ENCODE measurements at regions not wholly inside any gene's neighbourhood (a gene's known extent, or its start where the extent isn't known, plus 50 kb on each side); places are given as distances from the start of the nearest gene placed in this dataset.

GRCh38 chr13:22549126-22549525 is 631.7 kb upstream of the SGCG start:
- no peaks in the 10 kb centered on the region for H3K36me3 ChIP-seq (ENCODE audit: control insufficient read depth, insufficient read depth, low read length)
- no peaks in the 10 kb centered on the region for H3K27me3 ChIP-seq (ENCODE audit: control insufficient read depth, insufficient read depth, low read length)
- no peak for TF ChIP-seq CTCF (IDR thresholded peaks at IDR 0.05; ENCODE audit: insufficient read depth, low read depth, low read length)
- CTCF ChIA-PET: no interaction called here
- no peak for DNase-seq (ENCODE audit: low read depth)
- no peak overlapping the region for H3K4me3 ChIP-seq (ENCODE audit: low read depth, low read length)
- POLR2A ChIA-PET: no interaction called here

- no peaks in the 10 kb centered on the region for H3K36me3 ChIP-seq (ENCODE audit: control insufficient read depth, insufficient read depth, low read length)
- no peak overlapping the region for H3K4me3 ChIP-seq (ENCODE audit: low read depth, low read length)
- TF ChIP-seq CTCF (IDR thresholded peaks at IDR 0.05; ENCODE audit: insufficient read depth, low read depth, low read length): no peak
- no peak for DNase-seq (ENCODE audit: low read depth)
- no peaks in the 10 kb centered on the region for H3K27me3 ChIP-seq (ENCODE audit: control insufficient read depth, insufficient read depth, low read length)
- POLR2A ChIA-PET: no interaction called here
- CTCF ChIA-PET: no interaction called here
Observed at GRCh38 chr13:22561581-22561980, 619.2 kb upstream of the SGCG start.

GRCh38 chr13:22562116-22562515 is 618.7 kb upstream of the SGCG start:
- Histone ChIP-seq H3K36me3 (ENCODE audit: control insufficient read depth, insufficient read depth, low read length) (no peaks in the 10 kb centered on the region), H3K4me3 (ENCODE audit: low read depth, low read length) (no peak overlapping the region), H3K27me3 (ENCODE audit: control insufficient read depth, insufficient read depth, low read length) (no peaks in the 10 kb centered on the region)
- CTCF ChIA-PET: no interaction called here
- TF ChIP-seq CTCF (IDR thresholded peaks at IDR 0.05; ENCODE audit: insufficient read depth, low read depth, low read length): no peak
- POLR2A ChIA-PET: no interaction called here
- DNase-seq (ENCODE audit: low read depth): no peak

GRCh38 chr13:22563272-22563671 is 617.5 kb upstream of the SGCG start:
- Histone ChIP-seq H3K27me3 (ENCODE audit: control insufficient read depth, insufficient read depth, low read length) (no peaks in the 10 kb centered on the region), H3K36me3 (ENCODE audit: control insufficient read depth, insufficient read depth, low read length) (no peaks in the 10 kb centered on the region), H3K4me3 (ENCODE audit: low read depth, low read length) (no peak overlapping the region)
- POLR2A ChIA-PET: no interaction called here
- no peak for DNase-seq (ENCODE audit: low read depth)
- CTCF ChIA-PET: no interaction called here
- no peak for TF ChIP-seq CTCF (IDR thresholded peaks at IDR 0.05; ENCODE audit: insufficient read depth, low read depth, low read length)

- CTCF ChIA-PET: interaction anchor here (0.5 kb wide), 1 partner anchor 931 kb away, joined by 3 read pairs; no protein-coding TSS in a partner anchor
- H3K36me3 ChIP-seq (ENCODE audit: control insufficient read depth, insufficient read depth, low read length): no peaks in the 10 kb centered on the region
- POLR2A ChIA-PET: no interaction called here
- H3K27me3 ChIP-seq (ENCODE audit: control insufficient read depth, insufficient read depth, low read length): no peaks in the 10 kb centered on the region
- no peak for TF ChIP-seq CTCF (IDR thresholded peaks at IDR 0.05; ENCODE audit: insufficient read depth, low read depth, low read length)
- no peak for DNase-seq (ENCODE audit: low read depth)
- no peak overlapping the region for H3K4me3 ChIP-seq (ENCODE audit: low read depth, low read length)
Observed at GRCh38 chr13:22569811-22570210, 611.0 kb upstream of the SGCG start.

Measured in BJ (cell line).